ENCODE measurements at regions not wholly inside any gene's neighbourhood (a gene's known extent, or its start where the extent isn't known, plus 50 kb on each side); places are given as distances from the start of the nearest gene placed in this dataset.

GRCh38 chr2:234620018-234620417 is 123.1 kb upstream of the ARL4C start:
- ATAC-seq (peak; percentile 64 to 78 (median 67)), DNase-seq (no peak)
- H3K27ac ChIP-seq (ENCODE audit: low read length), result no peak overlapping the region
- no peaks in the 10 kb centered on the region for H3K36me3 ChIP-seq (ENCODE audit: control insufficient read depth, insufficient read depth, low read length)
- H3K27me3 ChIP-seq (ENCODE audit: control insufficient read depth, insufficient read depth, low read length), result no peaks in the 10 kb centered on the region
- 0% methylated on average over 6 of the region's 7 CpGs for WGBS (ENCODE audit: insufficient coverage)
- H3K9me3 ChIP-seq (ENCODE audit: control insufficient read depth, insufficient read depth, low read length), result no peaks in the 10 kb centered on the region
- peak overlapping the region; percentile 1 to 23 for H3K27ac Mint-ChIP-seq
- H3K4me1 ChIP-seq (ENCODE audit: control insufficient read depth, insufficient read depth, low read length), result no peaks in the 10 kb centered on the region
- H3K4me3 Mint-ChIP-seq, result peak overlapping the region; percentile 10
- no peaks in the 10 kb centered on the region for H3K9me3 Mint-ChIP-seq
- peaks cover 0 to 3% of the 10 kb centered on the region in 2 donors for H3K27me3 Mint-ChIP-seq (ENCODE audit: low read depth in 2 of 2)
- intact Hi-C loops (cut with micrococcal nuclease), result loop anchor here (10.0 kb wide), 1 partner anchor 1675 kb away; no protein-coding TSS in a partner anchor
- TF ChIP-seq, protein P1, sequence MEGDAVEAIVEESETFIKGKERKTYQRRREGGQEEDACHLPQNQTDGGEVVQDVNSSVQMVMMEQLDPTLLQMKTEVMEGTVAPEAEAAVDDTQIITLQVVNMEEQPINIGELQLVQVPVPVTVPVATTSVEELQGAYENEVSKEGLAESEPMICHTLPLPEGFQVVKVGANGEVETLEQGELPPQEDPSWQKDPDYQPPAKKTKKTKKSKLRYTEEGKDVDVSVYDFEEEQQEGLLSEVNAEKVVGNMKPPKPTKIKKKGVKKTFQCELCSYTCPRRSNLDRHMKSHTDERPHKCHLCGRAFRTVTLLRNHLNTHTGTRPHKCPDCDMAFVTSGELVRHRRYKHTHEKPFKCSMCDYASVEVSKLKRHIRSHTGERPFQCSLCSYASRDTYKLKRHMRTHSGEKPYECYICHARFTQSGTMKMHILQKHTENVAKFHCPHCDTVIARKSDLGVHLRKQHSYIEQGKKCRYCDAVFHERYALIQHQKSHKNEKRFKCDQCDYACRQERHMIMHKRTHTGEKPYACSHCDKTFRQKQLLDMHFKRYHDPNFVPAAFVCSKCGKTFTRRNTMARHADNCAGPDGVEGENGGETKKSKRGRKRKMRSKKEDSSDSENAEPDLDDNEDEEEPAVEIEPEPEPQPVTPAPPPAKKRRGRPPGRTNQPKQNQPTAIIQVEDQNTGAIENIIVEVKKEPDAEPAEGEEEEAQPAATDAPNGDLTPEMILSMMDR (IDR thresholded peaks at IDR 0.05), result no peak
- no peaks in the 10 kb centered on the region for H3K36me3 Mint-ChIP-seq
- H3K4me3 ChIP-seq (ENCODE audit: low read length), result no peak overlapping the region
- peaks cover 11 to 12% of the 10 kb centered on the region in 2 donors for H3K4me1 Mint-ChIP-seq

- no peaks in the 10 kb centered on the region for H3K9me3 ChIP-seq (ENCODE audit: control insufficient read depth, insufficient read depth, low read length)
- 86% methylated on average over 5 of the region's 6 CpGs for WGBS (ENCODE audit: insufficient coverage)
- peaks cover 9 to 18% of the 10 kb centered on the region in 2 donors for H3K27me3 Mint-ChIP-seq (ENCODE audit: low read depth in 2 of 2)
- DNase-seq (no peak), ATAC-seq (no peak)
- TF ChIP-seq, protein P1 (IDR thresholded peaks at IDR 0.05), result no peak
- no peaks in the 10 kb centered on the region for H3K36me3 ChIP-seq (ENCODE audit: control insufficient read depth, insufficient read depth, low read length)
- H3K4me3 Mint-ChIP-seq, result no peak overlapping the region
- H3K27me3 ChIP-seq (ENCODE audit: control insufficient read depth, insufficient read depth, low read length), result no peaks in the 10 kb centered on the region
- H3K27ac ChIP-seq (ENCODE audit: low read length), result no peak overlapping the region
- peaks cover 11 to 12% of the 10 kb centered on the region in 2 donors for H3K4me1 Mint-ChIP-seq
- H3K36me3 Mint-ChIP-seq, result no peaks in the 10 kb centered on the region
- no peak overlapping the region for H3K4me3 ChIP-seq (ENCODE audit: low read length)
- no peak overlapping the region for H3K27ac Mint-ChIP-seq
- intact Hi-C loops (cut with micrococcal nuclease), result no loop called here
- H3K9me3 Mint-ChIP-seq, result peaks cover 0 to 5% of the 10 kb centered on the region in 2 donors
- H3K4me1 ChIP-seq (ENCODE audit: control insufficient read depth, insufficient read depth, low read length), result no peaks in the 10 kb centered on the region
Observed at GRCh38 chr2:234615643-234616356, 118.9 kb upstream of the ARL4C start.

GRCh38 chr2:234611209-234611608 is 114.3 kb upstream of the ARL4C start:
- H3K4me1 ChIP-seq (ENCODE audit: control insufficient read depth, insufficient read depth, low read length), result no peaks in the 10 kb centered on the region
- peaks cover 0 to 5% of the 10 kb centered on the region in 2 donors for H3K9me3 Mint-ChIP-seq
- H3K27me3 Mint-ChIP-seq (ENCODE audit: low read depth in 2 of 2), result peaks cover 17 to 26% of the 10 kb centered on the region in 2 donors
- TF ChIP-seq, protein P1 (IDR thresholded peaks at IDR 0.05), result no peak
- H3K27me3 ChIP-seq (ENCODE audit: control insufficient read depth, insufficient read depth, low read length), result no peaks in the 10 kb centered on the region
- no peak overlapping the region for H3K27ac Mint-ChIP-seq
- no peaks in the 10 kb centered on the region for H3K9me3 ChIP-seq (ENCODE audit: control insufficient read depth, insufficient read depth, low read length)
- no peak overlapping the region for H3K4me3 ChIP-seq (ENCODE audit: low read length)
- H3K27ac ChIP-seq (ENCODE audit: low read length), result no peak overlapping the region
- H3K4me3 Mint-ChIP-seq, result no peak overlapping the region
- WGBS (ENCODE audit: insufficient coverage), result no CpG with 5 or more reads among the region's 1 CpG
- no peaks in the 10 kb centered on the region for H3K36me3 Mint-ChIP-seq
- ATAC-seq, result no peak
- no peak for DNase-seq
- intact Hi-C loops (cut with micrococcal nuclease), result no loop called here
- H3K36me3 ChIP-seq (ENCODE audit: control insufficient read depth, insufficient read depth, low read length), result no peaks in the 10 kb centered on the region
- H3K4me1 Mint-ChIP-seq, result no peaks in the 10 kb centered on the region

DNA sequence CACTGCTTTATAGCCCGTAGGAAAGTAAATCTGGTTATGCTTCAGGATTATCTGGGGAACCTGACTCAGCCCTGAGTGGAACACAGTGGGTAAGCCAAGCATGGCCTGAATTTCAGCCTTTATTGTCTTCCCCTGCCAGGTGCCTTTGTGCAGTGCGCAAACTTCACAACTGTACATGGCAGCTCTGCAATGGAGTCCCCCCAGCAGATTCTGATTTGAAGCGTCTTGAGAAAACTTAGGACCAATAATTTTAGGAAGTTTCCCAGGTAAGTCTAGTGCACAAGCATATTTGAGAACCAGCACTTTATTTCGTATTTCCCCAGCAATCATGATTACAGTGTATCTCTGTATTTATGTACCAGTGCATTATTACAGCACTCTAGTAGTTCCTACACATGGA is 112.1 kb upstream of the ARL4C start:
- no peak for DNase-seq
- Histone ChIP-seq H3K9me3 (ENCODE audit: control insufficient read depth, insufficient read depth, low read length) (no peaks in the 10 kb centered on the region), H3K4me1 (ENCODE audit: control insufficient read depth, insufficient read depth, low read length) (no peaks in the 10 kb centered on the region), H3K36me3 (ENCODE audit: control insufficient read depth, insufficient read depth, low read length) (no peaks in the 10 kb centered on the region), H3K27me3 (ENCODE audit: control insufficient read depth, insufficient read depth, low read length) (no peaks in the 10 kb centered on the region), H3K4me3 (ENCODE audit: low read length) (no peak overlapping the region), H3K27ac (ENCODE audit: low read length) (no peak overlapping the region)
- no peaks in the 10 kb centered on the region for H3K36me3 Mint-ChIP-seq
- H3K9me3 Mint-ChIP-seq, result peaks cover 0 to 5% of the 10 kb centered on the region in 2 donors
- WGBS (ENCODE audit: insufficient coverage), result 96% methylated on average over 4 of the region's 4 CpGs
- peaks cover 19 to 26% of the 10 kb centered on the region in 2 donors for H3K27me3 Mint-ChIP-seq (ENCODE audit: low read depth in 2 of 2)
- H3K27ac Mint-ChIP-seq, result no peak overlapping the region
- TF ChIP-seq, protein P1 (IDR thresholded peaks at IDR 0.05), result no peak
- H3K4me3 Mint-ChIP-seq, result no peak overlapping the region
- no peaks in the 10 kb centered on the region for H3K4me1 Mint-ChIP-seq
- no peak for ATAC-seq
- intact Hi-C loops (cut with micrococcal nuclease), result no loop called here

Measured in natural killer cell (primary cell).